Type B pancreatic cell (in vitro differentiated cells): ENCODE measurements at regions not wholly inside any gene's neighbourhood (a gene's known extent, or its start where the extent isn't known, plus 50 kb on each side); places are given as distances from the start of the nearest gene placed in this dataset.
A peak's percentile ranks its signal among the peaks of the same experiment; 100 is the strongest.

Source experiments
- DNase-seq: peaks from one replicate; pipeline ENCODE4 v3.0.0; 2021; ENCODE audit warnings: mixed read lengths; ENCODE audit not compliant: unreplicated experiment; ENCODE audit errors: extremely low spot score
- H3K27ac Mint-ChIP-seq: 2 replicates; pipeline ENCODE4 v1.8.0; 2021; ENCODE audit warnings: mild to moderate bottlenecking, mixed read lengths
- H3K27me3 Mint-ChIP-seq: 2 replicates; pipeline ENCODE4 v1.8.0; 2021; ENCODE audit warnings: mixed read lengths
- H3K36me3 Mint-ChIP-seq: 2 replicates; pipeline ENCODE4 v1.8.0; 2021; ENCODE audit warnings: mixed read lengths
- H3K4me1 Mint-ChIP-seq: one replicate; pipeline ENCODE4 v1.8.0; 2021; ENCODE audit warnings: mixed read lengths; ENCODE audit not compliant: unreplicated experiment
- H3K4me3 Mint-ChIP-seq: 2 replicates; pipeline ENCODE4 v1.8.0; 2021; ENCODE audit warnings: mild to moderate bottlenecking, mixed read lengths
- H3K9me3 Mint-ChIP-seq: 2 replicates; pipeline ENCODE4 v1.8.0; 2021; ENCODE audit warnings: mixed read lengths
- TF ChIP-seq, protein P1 (sequence below): fragments of 200-600 bp; sonication (generic); conservative IDR thresholded peaks from 2 replicates; pipeline ENCODE4 v1.5.0; 2021; ENCODE audit warnings: antibody characterized with exemption, mild to moderate bottlenecking

GRCh38 chr11:96794152-96794551, 404.3 kb downstream of the JRKL start:
- no peak for DNase-seq
- TF ChIP-seq, protein P1, sequence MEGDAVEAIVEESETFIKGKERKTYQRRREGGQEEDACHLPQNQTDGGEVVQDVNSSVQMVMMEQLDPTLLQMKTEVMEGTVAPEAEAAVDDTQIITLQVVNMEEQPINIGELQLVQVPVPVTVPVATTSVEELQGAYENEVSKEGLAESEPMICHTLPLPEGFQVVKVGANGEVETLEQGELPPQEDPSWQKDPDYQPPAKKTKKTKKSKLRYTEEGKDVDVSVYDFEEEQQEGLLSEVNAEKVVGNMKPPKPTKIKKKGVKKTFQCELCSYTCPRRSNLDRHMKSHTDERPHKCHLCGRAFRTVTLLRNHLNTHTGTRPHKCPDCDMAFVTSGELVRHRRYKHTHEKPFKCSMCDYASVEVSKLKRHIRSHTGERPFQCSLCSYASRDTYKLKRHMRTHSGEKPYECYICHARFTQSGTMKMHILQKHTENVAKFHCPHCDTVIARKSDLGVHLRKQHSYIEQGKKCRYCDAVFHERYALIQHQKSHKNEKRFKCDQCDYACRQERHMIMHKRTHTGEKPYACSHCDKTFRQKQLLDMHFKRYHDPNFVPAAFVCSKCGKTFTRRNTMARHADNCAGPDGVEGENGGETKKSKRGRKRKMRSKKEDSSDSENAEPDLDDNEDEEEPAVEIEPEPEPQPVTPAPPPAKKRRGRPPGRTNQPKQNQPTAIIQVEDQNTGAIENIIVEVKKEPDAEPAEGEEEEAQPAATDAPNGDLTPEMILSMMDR = no peak
- Mint-ChIP-seq H3K36me3 (no peaks in the 10 kb centered on the region), H3K4me3 (no peak overlapping the region), H3K9me3 (no peaks in the 10 kb centered on the region), H3K27ac (no peak overlapping the region), H3K27me3 (peaks cover 4% of the 10 kb centered on the region), H3K4me1 (no peaks in the 10 kb centered on the region)

- TF ChIP-seq, protein P1 = no peak
- Mint-ChIP-seq H3K27ac (no peak overlapping the region), H3K4me1 (no peaks in the 10 kb centered on the region), H3K36me3 (no peaks in the 10 kb centered on the region), H3K27me3 (no peaks in the 10 kb centered on the region), H3K4me3 (no peak overlapping the region), H3K9me3 (no peaks in the 10 kb centered on the region)
- no peak for DNase-seq
Measured at GRCh38 chr11:96798445-96798844, 408.6 kb downstream of the JRKL start.

- Mint-ChIP-seq H3K36me3 (no peaks in the 10 kb centered on the region), H3K4me1 (no peaks in the 10 kb centered on the region), H3K9me3 (no peaks in the 10 kb centered on the region), H3K27me3 (peaks cover 19% of the 10 kb centered on the region), H3K27ac (no peak overlapping the region), H3K4me3 (no peak overlapping the region)
- TF ChIP-seq, protein P1 = no peak
- no peak for DNase-seq
Measured at GRCh38 chr11:96815236-96815635, 425.4 kb downstream of the JRKL start.

GRCh38 chr11:96817482-96818399, 427.9 kb downstream of the JRKL start:
- no peaks in the 10 kb centered on the region for H3K9me3 Mint-ChIP-seq

GRCh38 chr11:96827164-96827563, 437.4 kb downstream of the JRKL start:
- Mint-ChIP-seq H3K36me3 (no peaks in the 10 kb centered on the region), H3K27ac (no peak overlapping the region), H3K27me3 (peaks cover 16% of the 10 kb centered on the region), H3K9me3 (no peaks in the 10 kb centered on the region), H3K4me3 (no peak overlapping the region), H3K4me1 (no peaks in the 10 kb centered on the region)
- no peak for DNase-seq
- TF ChIP-seq, protein P1 = peak; percentile 47

More at GRCh38 chr11:96817482-96818399, 427.9 kb downstream of the JRKL start:
- no peaks in the 10 kb centered on the region for H3K36me3 Mint-ChIP-seq
- no peak for DNase-seq
- TF ChIP-seq, protein P1 = no peak
- H3K27ac Mint-ChIP-seq = no peak overlapping the region
- H3K27me3 Mint-ChIP-seq = peaks cover 19% of the 10 kb centered on the region
- no peak overlapping the region for H3K4me3 Mint-ChIP-seq
- no peaks in the 10 kb centered on the region for H3K4me1 Mint-ChIP-seq
